ENCODE measurements at regions not wholly inside any gene's neighbourhood (a gene's known extent, or its start where the extent isn't known, plus 50 kb on each side); places are given as distances from the start of the nearest gene placed in this dataset.

- TF ChIP-seq GATA2 (IDR thresholded peaks at IDR 0.05; ENCODE audit: low read depth, low read length) (no peak), GATA3 (IDR thresholded peaks at IDR 0.05; ENCODE audit: low read depth, low read length) (no peak)
Measured at GRCh38 chr6:153493501-153493900, 362.4 kb upstream of the RGS17 start.

All from SH-SY5Y (cell line).